IMR-90 (cell line): ENCODE measurements at regions not wholly inside any gene's neighbourhood (a gene's known extent, or its start where the extent isn't known, plus 50 kb on each side); places are given as distances from the start of the nearest gene placed in this dataset.

Source experiments
- ATAC-seq: fragments of 200-7000 bp; cut with Tn5 transposase; 2 replicates; pipeline ENCODE4 v1.9.1; 2020; ENCODE audit warnings: low read depth, mild to moderate bottlenecking, moderate library complexity
- BruUV-seq: library from RNA; stranded (reverse); fragments of 400-500 nt; replicated peaks from 2 replicates; lab custom pipeline; 2021; lab: Mats Ljungman, UMichigan
- CTCF ChIA-PET: fragments of 300-600 bp; formaldehyde crosslinking; extraction: SDS; loops from one replicate; lab custom pipeline; 2021; ENCODE audit warnings: antibody characterized with exemption; lab: Yijun Ruan, JAX
- POLR2A ChIA-PET: fragments of 300-600 bp; sonication (Branson Sonifier 250); formaldehyde crosslinking; loops from one replicate; lab custom pipeline; 2022; ENCODE audit warnings: antibody characterized with exemption; ENCODE audit not compliant: unreplicated experiment; lab: Charles Lee
- DNase-seq: peaks from one replicate; pipeline ENCODE4 v3.0.0; 2013
- H2AFZ ChIP-seq: replicated peaks from 2 replicates; pipeline ENCODE3; 2013; ENCODE audit warnings: low read length, mild to moderate bottlenecking; ENCODE audit not compliant: poor library complexity
- H2AK5ac ChIP-seq: 2 replicates; pipeline ENCODE4 v1.6.1; 2013; ENCODE audit warnings: low read depth, low read length, inconsistent platforms
- H2AK9ac ChIP-seq: replicated peaks from 2 replicates; pipeline ENCODE3; 2013; ENCODE audit warnings: mild to moderate bottlenecking, low read depth, low read length, moderate library complexity; ENCODE audit not compliant: poor library complexity
- H2BK120ac ChIP-seq: 2 replicates; pipeline ENCODE4 v1.6.1; 2013; ENCODE audit warnings: low read depth, low read length, inconsistent platforms
- H2BK15ac ChIP-seq: 3 replicates; pipeline ENCODE4 v1.6.1; 2013; ENCODE audit warnings: low read depth, low read length, inconsistent platforms
- H2BK20ac ChIP-seq: 2 replicates; pipeline ENCODE4 v1.6.1; 2013; ENCODE audit warnings: low read depth, mild to moderate bottlenecking, inconsistent platforms, low read length, moderate library complexity
- H2BK5ac ChIP-seq: 2 replicates; pipeline ENCODE4 v1.6.1; 2013; ENCODE audit warnings: mild to moderate bottlenecking, low read depth, low read length, inconsistent platforms; ENCODE audit not compliant: poor library complexity, severe bottlenecking
- H3K14ac ChIP-seq: replicated peaks from 2 replicates; pipeline ENCODE4 v1.6.1; 2013; ENCODE audit warnings: low read depth, low read length, inconsistent platforms
- H3K18ac ChIP-seq: 2 replicates; pipeline ENCODE4 v1.6.1; 2013; ENCODE audit warnings: low read depth, low read length, control low read depth
- H3K23ac ChIP-seq: 2 replicates; pipeline ENCODE4 v1.6.1; 2013; ENCODE audit warnings: low read depth, low read length, inconsistent platforms
- H3K27ac ChIP-seq: 2 replicates; pipeline ENCODE4 v1.5.1; 2013; ENCODE audit warnings: mild to moderate bottlenecking, control low read depth, low read length; ENCODE audit not compliant: insufficient read depth
- H3K27me3 ChIP-seq: 2 replicates; pipeline ENCODE4 v1.6.1; 2013; ENCODE audit warnings: low read length; ENCODE audit not compliant: control insufficient read depth, insufficient read depth
- H3K36me3 ChIP-seq: 2 replicates; pipeline ENCODE4 v1.6.1; 2013; ENCODE audit warnings: low read length, mixed read lengths; ENCODE audit not compliant: control insufficient read depth, insufficient read depth
- H3K4ac ChIP-seq: 2 replicates; pipeline ENCODE4 v1.6.1; 2013; ENCODE audit warnings: low read depth, low read length, inconsistent platforms
- H3K4me1 ChIP-seq: 2 replicates; pipeline ENCODE4 v1.6.1; 2013; ENCODE audit warnings: low read length, mixed read lengths; ENCODE audit not compliant: control insufficient read depth, insufficient read depth
- H3K4me2 ChIP-seq: 2 replicates; pipeline ENCODE4 v1.6.1; 2013; ENCODE audit warnings: low read depth, mild to moderate bottlenecking, control low read depth, low read length, moderate library complexity
- H3K4me3 ChIP-seq: 2 replicates; pipeline ENCODE4 v1.5.1; 2013; ENCODE audit warnings: low read depth, mild to moderate bottlenecking, control low read depth, low read length, moderate library complexity; ENCODE audit not compliant: insufficient read depth
- H3K56ac ChIP-seq: 2 replicates; pipeline ENCODE4 v1.6.1; 2013; ENCODE audit warnings: low read length, inconsistent platforms; ENCODE audit not compliant: insufficient read depth; ENCODE audit errors: extremely low read depth
- H3K79me1 ChIP-seq, 2 experiments: 2 replicates each; pipeline ENCODE4 v1.6.1; 2013; ENCODE audit warnings: low read length in 2 of 2, inconsistent platforms in 1 of 2, low read depth in 1 of 2
- H3K9ac ChIP-seq: 2 replicates; pipeline ENCODE4 v1.6.1; 2013; ENCODE audit warnings: low read depth, low read length, control low read depth
- H3K9me1 ChIP-seq: 2 replicates; pipeline ENCODE4 v1.6.1; 2013; ENCODE audit warnings: low read length, inconsistent platforms; ENCODE audit not compliant: insufficient read depth
- H3K9me3 ChIP-seq: 2 replicates; pipeline ENCODE4 v1.6.1; 2013; ENCODE audit warnings: low read length; ENCODE audit not compliant: control insufficient read depth, insufficient read depth
- H4K20me1 ChIP-seq: 2 replicates; pipeline ENCODE4 v1.6.1; 2013; ENCODE audit warnings: low read length, inconsistent platforms; ENCODE audit not compliant: insufficient read depth
- H4K5ac ChIP-seq: 2 replicates; pipeline ENCODE4 v1.6.1; 2013; ENCODE audit warnings: mild to moderate bottlenecking, low read depth, low read length, control low read depth
- H4K8ac ChIP-seq, 2 experiments: 2 replicates each; pipeline ENCODE4 v1.6.1; 2013; ENCODE audit warnings: low read depth in 2 of 2, low read length in 2 of 2, control low read depth in 1 of 2, inconsistent platforms in 1 of 2
- H4K91ac ChIP-seq: 2 replicates; pipeline ENCODE4 v1.6.1; 2013; ENCODE audit warnings: low read depth, low read length, inconsistent platforms; ENCODE audit not compliant: insufficient read depth
- BHLHE40 ChIP-seq: fragments of 150-350 bp; IDR thresholded peaks from 2 replicates; pipeline ENCODE4 v1.6.1; 2016; ENCODE audit warnings: mild to moderate bottlenecking, low read depth, low read length
- CHD1 ChIP-seq: IDR thresholded peaks from 2 replicates; pipeline ENCODE4 v1.6.1; 2012; ENCODE audit warnings: low read depth, low read length, improper control_type of control experiment
- CTCF ChIP-seq: conservative IDR thresholded peaks from 2 replicates; pipeline ENCODE4 v1.5.1; 2012; ENCODE audit warnings: mild to moderate bottlenecking, low read depth, low read length, improper control_type of control experiment
- FOS ChIP-seq: fragments of 150-350 bp; IDR thresholded peaks from 2 replicates; pipeline ENCODE4 v1.6.1; 2016; ENCODE audit warnings: low read depth, low read length
- MXI1 ChIP-seq: IDR thresholded peaks from 2 replicates; pipeline ENCODE4 v1.6.1; 2012; ENCODE audit warnings: low read depth, mild to moderate bottlenecking, low read length, moderate library complexity, borderline replicate concordance
- NFE2L2 ChIP-seq: fragments of 150-350 bp; IDR thresholded peaks from 2 replicates; pipeline ENCODE4 v1.6.1; 2016; ENCODE audit warnings: low read depth, mild to moderate bottlenecking, low read length
- POLR2A ChIP-seq: IDR thresholded peaks from 2 replicates; pipeline ENCODE4 v1.6.1; 2012; ENCODE audit warnings: mild to moderate bottlenecking, low read depth, low read length
- RAD21 ChIP-seq: IDR thresholded peaks from 2 replicates; pipeline ENCODE4 v1.6.1; 2012; ENCODE audit warnings: low read length, improper control_type of control experiment
- RCOR1 ChIP-seq: IDR thresholded peaks from 2 replicates; pipeline ENCODE4 v1.6.1; 2012; ENCODE audit warnings: mild to moderate bottlenecking, low read length, improper control_type of control experiment; ENCODE audit not compliant: insufficient replicate concordance
- SMC3 ChIP-seq: fragments of 150-350 bp; IDR thresholded peaks from 2 replicates; pipeline ENCODE4 v1.6.1; 2016; ENCODE audit warnings: low read depth, mild to moderate bottlenecking, antibody characterized with exemption, low read length, moderate library complexity
- WGBS, 2 experiments: methylation state at CpG; one replicate each; pipeline versions ENCODE4 v1.1.5 to v1.1.7; 2013; ENCODE audit warnings: missing lambda C conversion rate in 2 of 2; ENCODE audit not compliant: insufficient read length in 1 of 2; ENCODE audit errors: extremely low coverage in 2 of 2; 5-methylcytosine and 5-hydroxymethylcytosine counted together
- dilution Hi-C: fragments of 300-500 bp; cut with HindIII; formaldehyde crosslinking; loops from one replicate; pipeline ENCODE4 v1.14.3; 2018; ENCODE audit warnings: low sequenced_read_pairs; ENCODE audit not compliant: unreplicated experiment
- in situ Hi-C: fragments of 300-500 bp; cut with MboI; formaldehyde crosslinking; loops from 3 replicates; pipeline ENCODE4 v1.14.3; 2019; ENCODE audit warnings: low sequenced_read_pairs, inconsistent platforms, mixed read lengths
- intact Hi-C: fragments of 100-400 bp; cut with micrococcal nuclease; formaldehyde crosslinking; loops from 2 replicates; pipeline ENCODE4 v1.10.0; 2022

- Histone ChIP-seq H3K9me1 (no peaks in the 10 kb centered on the region), H3K18ac (no peak overlapping the region), H3K4me3 (no peak overlapping the region), H3K36me3 (no peaks in the 10 kb centered on the region), H3K4me1 (no peaks in the 10 kb centered on the region), H3K56ac (no peak overlapping the region), H3K4ac (no peak overlapping the region), H4K91ac (no peak overlapping the region), H2BK5ac (no peak overlapping the region), H4K5ac (no peak overlapping the region), H3K23ac (no peak overlapping the region), H3K27ac (no peak overlapping the region), H2BK20ac (0 out of 2 replicates have a peak overlapping the region, but pooled peaks have one; percentile 14), H2BK120ac (no peak overlapping the region), H4K20me1 (no peaks in the 10 kb centered on the region), H3K9ac (no peak overlapping the region), H3K14ac (no peak overlapping the region), H3K4me2 (no peak overlapping the region), H2AK5ac (no peak overlapping the region), H3K79me1 (no peaks in the 10 kb centered on the region), H2AK9ac (no peak overlapping the region), H4K8ac (no peak overlapping the region), H2BK15ac (no peak overlapping the region), H3K9me3 (peaks cover 10% of the 10 kb centered on the region; the same call in 1 of the 2 replicates), H3K27me3 (peaks cover 1% of the 10 kb centered on the region), H2AFZ (peak overlapping the region; percentile 80)
- ATAC-seq (no peak), DNase-seq (no peak)
- intact Hi-C loops, result no loop called here
- CTCF ChIA-PET, result no interaction called here
- WGBS, 2 experiments, result 80% methylated on average over 1 of the region's 3 CpGs; no CpG with 5 or more reads in 1 of the 2 experiments
- no TSS peak for BruUV-seq
- dilution Hi-C loops, result no loop called here
- in situ Hi-C loops, result no loop called here
- TF ChIP-seq CHD1, result no peak
- TF ChIP-seq SMC3, result no peak
- no peak for TF ChIP-seq BHLHE40
- no peak for TF ChIP-seq RCOR1
- TF ChIP-seq FOS, result no peak
- TF ChIP-seq RAD21, result no peak
- no peak for TF ChIP-seq CTCF
- TF ChIP-seq NFE2L2, result no peak
- TF ChIP-seq MXI1, result no peak
- no peak for TF ChIP-seq POLR2A
- POLR2A ChIA-PET, result no interaction called here
These were observed 90.5 kb upstream of the SMIM21 start for GRCh38 chr18:75518007-75518406.
